DND-41 (cell line): ENCODE measurements at regions not wholly inside any gene's neighbourhood (a gene's known extent, or its start where the extent isn't known, plus 50 kb on each side); places are given as distances from the start of the nearest gene placed in this dataset.

Experiments used
- ATAC-seq: fragments of 200-7000 bp; cut with Tn5 transposase; 3 replicates; pipeline ENCODE4 v1.9.1; 2021; ENCODE audit warnings: low read depth; ENCODE audit not compliant: insufficient read depth
- DNase-seq: peaks from one replicate; pipeline ENCODE4 v3.0.0-alpha.2; 2020
- H2AFZ ChIP-seq: 2 replicates; pipeline ENCODE4 v1.6.0; 2012; ENCODE audit warnings: low read depth, low read length
- H3K27ac ChIP-seq: 2 replicates; pipeline ENCODE4 v1.5.1; 2012; ENCODE audit warnings: low read length, inconsistent platforms
- H3K27me3 ChIP-seq: fragments of 200-600 bp; sonication (generic); 2 replicates; pipeline ENCODE4 v1.6.0; 2012; ENCODE audit warnings: low read length, mild to moderate bottlenecking, inconsistent platforms; ENCODE audit not compliant: insufficient read depth, poor library complexity
- H3K36me3 ChIP-seq: 2 replicates; pipeline ENCODE4 v1.5.1; 2012; ENCODE audit warnings: low read length, inconsistent platforms; ENCODE audit not compliant: insufficient read depth
- H3K4me1 ChIP-seq: 2 replicates; pipeline ENCODE4 v1.5.1; 2012; ENCODE audit warnings: mild to moderate bottlenecking, low read length; ENCODE audit not compliant: insufficient read depth
- H3K4me2 ChIP-seq: 2 replicates; pipeline ENCODE4 v1.6.0; 2012; ENCODE audit warnings: mild to moderate bottlenecking, moderate library complexity, low read length, inconsistent platforms; ENCODE audit not compliant: insufficient read depth
- H3K4me3 ChIP-seq, 2 experiments: fragments of 200-600 bp in 1 of 2; shearing (Covaris generic) in 1 of 2; 2 replicates each; pipeline ENCODE4 v1.5.1; 2012 to 2016; ENCODE audit warnings: inconsistent platforms in 2 of 2, low read length in 2 of 2, mild to moderate bottlenecking in 2 of 2, low read depth in 1 of 2, moderate library complexity in 1 of 2
- H3K79me2 ChIP-seq: 2 replicates; pipeline ENCODE4 v1.6.0; 2012; ENCODE audit warnings: low read length, inconsistent platforms; ENCODE audit not compliant: insufficient read depth
- H3K9ac ChIP-seq: 2 replicates; pipeline ENCODE4 v1.6.0; 2012; ENCODE audit warnings: low read depth, mild to moderate bottlenecking, inconsistent platforms, low read length, moderate library complexity
- H3K9me3 ChIP-seq: 2 replicates; pipeline ENCODE4 v1.5.1; 2012; ENCODE audit warnings: low read length, moderate library complexity, mild to moderate bottlenecking, inconsistent platforms; ENCODE audit not compliant: insufficient read depth, severe bottlenecking
- H4K20me1 ChIP-seq: 2 replicates; pipeline ENCODE4 v1.6.0; 2012; ENCODE audit warnings: low read length; ENCODE audit not compliant: insufficient read depth
- EZH2 ChIP-seq: IDR thresholded peaks from 3 replicates; pipeline ENCODE4 v1.6.1; 2012; ENCODE audit warnings: borderline replicate concordance, low read depth, mild to moderate bottlenecking, moderate library complexity, low read length, inconsistent platforms; ENCODE audit not compliant: severe bottlenecking
- TF ChIP-seq, protein P1 (sequence below): IDR thresholded peaks from 2 replicates; pipeline ENCODE4 v1.5.1; 2012; ENCODE audit warnings: borderline replicate concordance, low read length, moderate library complexity, mild to moderate bottlenecking; ENCODE audit not compliant: poor library complexity, severe bottlenecking; ENCODE audit errors: extremely low read depth

DNA sequence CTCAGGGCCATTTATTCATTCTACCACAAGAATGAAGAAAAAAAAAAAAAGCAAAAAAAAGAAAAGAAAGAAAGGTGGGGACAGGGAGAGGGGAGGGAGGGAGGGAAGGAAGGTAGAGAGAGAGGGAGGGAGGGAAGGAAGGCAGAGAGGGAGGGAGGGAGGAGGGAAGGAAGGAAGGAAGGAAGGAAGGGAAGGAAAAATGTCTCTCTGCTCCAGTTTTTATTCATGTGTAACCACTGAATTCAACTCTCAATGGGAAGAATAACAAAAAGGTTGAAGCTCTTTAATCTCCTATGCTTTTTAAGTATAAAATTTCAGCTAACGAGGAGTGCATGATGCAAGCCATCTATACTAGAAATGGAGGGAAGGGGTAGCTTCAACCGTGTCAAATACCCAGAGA is 287.3 kb downstream of the MREG start:
- TF ChIP-seq, protein P1, sequence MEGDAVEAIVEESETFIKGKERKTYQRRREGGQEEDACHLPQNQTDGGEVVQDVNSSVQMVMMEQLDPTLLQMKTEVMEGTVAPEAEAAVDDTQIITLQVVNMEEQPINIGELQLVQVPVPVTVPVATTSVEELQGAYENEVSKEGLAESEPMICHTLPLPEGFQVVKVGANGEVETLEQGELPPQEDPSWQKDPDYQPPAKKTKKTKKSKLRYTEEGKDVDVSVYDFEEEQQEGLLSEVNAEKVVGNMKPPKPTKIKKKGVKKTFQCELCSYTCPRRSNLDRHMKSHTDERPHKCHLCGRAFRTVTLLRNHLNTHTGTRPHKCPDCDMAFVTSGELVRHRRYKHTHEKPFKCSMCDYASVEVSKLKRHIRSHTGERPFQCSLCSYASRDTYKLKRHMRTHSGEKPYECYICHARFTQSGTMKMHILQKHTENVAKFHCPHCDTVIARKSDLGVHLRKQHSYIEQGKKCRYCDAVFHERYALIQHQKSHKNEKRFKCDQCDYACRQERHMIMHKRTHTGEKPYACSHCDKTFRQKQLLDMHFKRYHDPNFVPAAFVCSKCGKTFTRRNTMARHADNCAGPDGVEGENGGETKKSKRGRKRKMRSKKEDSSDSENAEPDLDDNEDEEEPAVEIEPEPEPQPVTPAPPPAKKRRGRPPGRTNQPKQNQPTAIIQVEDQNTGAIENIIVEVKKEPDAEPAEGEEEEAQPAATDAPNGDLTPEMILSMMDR = no peak
- no peak for TF ChIP-seq EZH2
- ATAC-seq = no peak
- H3K9me3 ChIP-seq = no peaks in the 10 kb centered on the region
- no peaks in the 10 kb centered on the region for H3K4me1 ChIP-seq
- no peaks in the 10 kb centered on the region for H3K79me2 ChIP-seq
- H2AFZ ChIP-seq = no peak overlapping the region
- no peak overlapping the region for H3K27ac ChIP-seq
- no peak overlapping the region for H3K4me3 ChIP-seq
- no peaks in the 10 kb centered on the region for H3K36me3 ChIP-seq
- no peak overlapping the region for H3K4me2 ChIP-seq
- DNase-seq = no peak
- H4K20me1 ChIP-seq = no peaks in the 10 kb centered on the region
- no peak overlapping the region for H3K9ac ChIP-seq
- H3K27me3 ChIP-seq = peaks cover 1% of the 10 kb centered on the region

DNA sequence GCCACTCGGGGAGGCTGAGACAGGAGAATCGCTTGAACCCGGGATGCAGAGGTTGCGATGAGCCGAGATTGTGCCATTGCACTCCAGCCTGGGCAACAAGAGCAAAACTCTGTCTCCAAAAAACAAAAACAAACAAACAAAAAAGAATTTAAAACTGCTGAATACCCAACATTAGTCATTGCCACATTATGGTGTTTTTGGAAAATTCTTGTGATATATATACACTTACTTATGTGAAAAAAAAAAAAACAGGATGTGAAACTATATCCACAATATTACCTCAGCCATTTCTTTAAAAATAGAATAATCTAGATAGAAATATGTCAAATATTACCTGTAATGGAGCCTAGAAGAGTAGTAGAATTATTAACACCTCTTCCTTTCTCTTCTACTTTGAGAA is 288.3 kb upstream of the FN1 start:
- Histone ChIP-seq H3K4me1 (no peaks in the 10 kb centered on the region), H3K9me3 (no peaks in the 10 kb centered on the region), H3K27me3 (no peaks in the 10 kb centered on the region), H3K4me3 (no peak overlapping the region), H2AFZ (no peak overlapping the region), H3K4me2 (no peak overlapping the region), H3K9ac (no peak overlapping the region), H3K27ac (no peak overlapping the region), H3K79me2 (no peaks in the 10 kb centered on the region), H4K20me1 (no peaks in the 10 kb centered on the region), H3K36me3 (no peaks in the 10 kb centered on the region)
- TF ChIP-seq, protein P1 = no peak
- no peak for TF ChIP-seq EZH2
- DNase-seq (no peak), ATAC-seq (no peak)

DNA sequence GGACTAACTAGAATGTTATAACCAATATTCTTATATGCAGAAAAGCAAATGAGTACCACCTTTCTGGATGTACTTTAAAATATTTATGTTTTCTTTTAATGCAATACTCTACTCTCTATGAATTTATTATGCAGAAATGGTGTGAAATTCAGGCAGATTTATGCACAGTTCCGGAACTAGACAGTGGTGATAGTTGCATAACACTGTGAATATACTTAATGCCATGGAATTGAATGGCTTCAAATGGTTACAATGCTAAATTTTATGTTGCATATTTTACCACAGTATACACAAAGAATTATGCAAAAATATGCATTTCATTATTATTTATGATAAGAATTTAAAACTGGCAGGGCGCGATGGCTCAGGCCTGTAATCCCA is 287.8 kb upstream of the FN1 start:
- no peak overlapping the region for H3K4me2 ChIP-seq
- ATAC-seq (no peak), DNase-seq (no peak)
- H3K36me3 ChIP-seq = no peaks in the 10 kb centered on the region
- no peak for TF ChIP-seq EZH2
- no peak overlapping the region for H3K9ac ChIP-seq
- no peaks in the 10 kb centered on the region for H3K79me2 ChIP-seq
- no peaks in the 10 kb centered on the region for H3K27me3 ChIP-seq
- no peak overlapping the region for H3K4me3 ChIP-seq
- no peak overlapping the region for H3K27ac ChIP-seq
- no peaks in the 10 kb centered on the region for H3K9me3 ChIP-seq
- H3K4me1 ChIP-seq = no peaks in the 10 kb centered on the region
- H4K20me1 ChIP-seq = no peaks in the 10 kb centered on the region
- H2AFZ ChIP-seq = no peak overlapping the region

DNA sequence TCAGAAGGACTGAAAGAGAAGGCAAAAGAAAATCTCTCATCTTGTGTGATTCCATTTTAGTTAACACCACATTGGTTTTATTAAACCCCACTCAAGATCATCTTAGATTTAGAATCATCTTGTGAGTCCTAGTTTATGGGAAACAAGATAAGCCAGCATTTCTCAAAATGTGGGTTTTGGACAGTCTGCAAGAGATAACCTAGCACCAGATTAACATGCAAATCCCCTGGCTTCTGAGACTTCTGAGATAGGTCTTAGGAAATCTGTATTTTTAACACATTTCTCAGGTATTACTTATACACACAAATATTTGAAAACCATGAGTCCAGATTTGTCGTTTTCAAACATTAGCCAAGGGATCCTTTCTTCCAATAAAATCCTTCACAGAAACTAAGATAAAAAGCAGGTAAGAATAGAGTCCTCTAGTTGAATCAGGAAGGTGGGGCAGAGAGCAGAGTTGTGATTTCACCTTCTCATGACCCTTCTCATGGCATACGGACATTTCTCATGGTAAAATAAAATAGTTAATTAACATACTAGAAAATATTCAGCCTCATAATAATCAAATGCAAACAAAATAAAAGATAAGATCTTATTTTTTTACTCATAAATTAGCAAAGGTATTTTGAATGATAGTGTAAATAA is 287.2 kb upstream of the FN1 start:
- no peak overlapping the region for H3K9ac ChIP-seq
- H3K27ac ChIP-seq = no peak overlapping the region
- H3K4me3 ChIP-seq = no peak overlapping the region
- DNase-seq = no peak
- no peak overlapping the region for H3K4me2 ChIP-seq
- H3K27me3 ChIP-seq = no peaks in the 10 kb centered on the region
- H3K79me2 ChIP-seq = no peaks in the 10 kb centered on the region
- no peak for TF ChIP-seq EZH2
- TF ChIP-seq, protein P1 = no peak
- H2AFZ ChIP-seq = no peak overlapping the region
- no peaks in the 10 kb centered on the region for H3K9me3 ChIP-seq
- no peaks in the 10 kb centered on the region for H4K20me1 ChIP-seq
- H3K4me1 ChIP-seq = no peaks in the 10 kb centered on the region
- H3K36me3 ChIP-seq = no peaks in the 10 kb centered on the region
- ATAC-seq = no peak
